Upper lobe of right lung (tissue), 1 donor: ENCODE measurements at regions not wholly inside any gene's neighbourhood (a gene's known extent, or its start where the extent isn't known, plus 50 kb on each side); places are given as distances from the start of the nearest gene placed in this dataset.

Experiments
- ATAC-seq: fragments of 200-7000 bp; cut with Tn5 transposase; one replicate; pipeline ENCODE4 v1.9.1; 2020; ENCODE audit warnings: mild to moderate bottlenecking, moderate library complexity
- DNase-seq: peaks from one replicate; pipeline ENCODE4 v3.0.0-alpha.2; 2020
- H3K27ac ChIP-seq: fragments of 200-600 bp; one replicate; pipeline ENCODE4 v1.8.0; 2022
- H3K27me3 ChIP-seq: fragments of 200-600 bp; one replicate; pipeline ENCODE4 v1.8.0; 2022; ENCODE audit warnings: mild to moderate bottlenecking
- H3K36me3 ChIP-seq: fragments of 200-600 bp; one replicate; pipeline ENCODE4 v1.8.0; 2022
- H3K4me1 ChIP-seq: fragments of 200-600 bp; one replicate; pipeline ENCODE4 v1.8.0; 2022
- H3K4me3 ChIP-seq: fragments of 200-600 bp; one replicate; pipeline ENCODE4 v1.8.0; 2022; ENCODE audit warnings: mild to moderate bottlenecking
- H3K9me3 ChIP-seq: fragments of 200-600 bp; one replicate; pipeline ENCODE4 v1.8.0; 2022
- CTCF ChIP-seq: fragments of 200-600 bp; IDR thresholded peaks from one replicate; pipeline ENCODE4 v1.8.0; 2022; ENCODE audit warnings: antibody characterized with exemption
- intact Hi-C: fragments of 100-400 bp; cut with DNase I; formaldehyde crosslinking; loops from one replicate; pipeline ENCODE4 v1.11.0; 2022
- donor health status: DM: no; HTN: yes; CAD: no; lungs with severe emphysema.

- intact Hi-C loops: no loop called here
- Histone ChIP-seq H3K4me1 (no peaks in the 10 kb centered on the region), H3K4me3 (no peak overlapping the region), H3K36me3 (no peaks in the 10 kb centered on the region), H3K27ac (no peak overlapping the region), H3K27me3 (peaks cover 73% of the 10 kb centered on the region), H3K9me3 (no peaks in the 10 kb centered on the region)
- ATAC-seq: no peak
- peak; percentile 16 for DNase-seq
- no peak for TF ChIP-seq CTCF
Observed at GRCh38 chr5:176730815-176731475, 79.4 kb upstream of the UNC5A start.

- Histone ChIP-seq H3K36me3 (no peaks in the 10 kb centered on the region), H3K4me3 (no peak overlapping the region), H3K27me3 (peaks cover 73% of the 10 kb centered on the region), H3K4me1 (no peaks in the 10 kb centered on the region), H3K9me3 (no peaks in the 10 kb centered on the region), H3K27ac (no peak overlapping the region)
- intact Hi-C loops: no loop called here
- ATAC-seq: no peak
- TF ChIP-seq CTCF: no peak
- DNase-seq: peak; percentile 19
Observed at GRCh38 chr5:176731506-176732160, 78.7 kb upstream of the UNC5A start.

GRCh38 chr5:176732306-176732705, 78.1 kb upstream of the UNC5A start:
- H3K9me3 ChIP-seq: no peaks in the 10 kb centered on the region
- H3K4me3 ChIP-seq: no peak overlapping the region
- intact Hi-C loops: no loop called here
- DNase-seq (peak; percentile 52), ATAC-seq (no peak)
- no peak for TF ChIP-seq CTCF
- no peaks in the 10 kb centered on the region for H3K4me1 ChIP-seq
- no peaks in the 10 kb centered on the region for H3K36me3 ChIP-seq
- no peak overlapping the region for H3K27ac ChIP-seq
- H3K27me3 ChIP-seq: peaks cover 72% of the 10 kb centered on the region

- H3K4me1 ChIP-seq: no peaks in the 10 kb centered on the region
- H3K4me3 ChIP-seq: no peak overlapping the region
- no peaks in the 10 kb centered on the region for H3K36me3 ChIP-seq
- H3K27me3 ChIP-seq: peaks cover 72% of the 10 kb centered on the region
- TF ChIP-seq CTCF: no peak
- no peaks in the 10 kb centered on the region for H3K9me3 ChIP-seq
- peak; percentile 43 for DNase-seq
- no peak for ATAC-seq
- H3K27ac ChIP-seq: no peak overlapping the region
- intact Hi-C loops: no loop called here
Observed at GRCh38 chr5:176732736-176733405, 77.5 kb upstream of the UNC5A start.

- intact Hi-C loops: no loop called here
- Histone ChIP-seq H3K4me3 (no peak overlapping the region), H3K9me3 (no peaks in the 10 kb centered on the region), H3K27me3 (peaks cover 72% of the 10 kb centered on the region), H3K27ac (no peak overlapping the region), H3K36me3 (no peaks in the 10 kb centered on the region), H3K4me1 (no peaks in the 10 kb centered on the region)
- DNase-seq (peak; percentile 47), ATAC-seq (no peak)
- no peak for TF ChIP-seq CTCF
Observed at GRCh38 chr5:176733406-176734262, 76.7 kb upstream of the UNC5A start.
